Neural cell (in vitro differentiated cells): ENCODE measurements at regions not wholly inside any gene's neighbourhood (a gene's known extent, or its start where the extent isn't known, plus 50 kb on each side); places are given as distances from the start of the nearest gene placed in this dataset.

Source experiments
- H2AFZ ChIP-seq: fragments of 200-600, 300-800 bp; sonication (generic), shearing (Covaris generic); 2 replicates; pipeline ENCODE4 v1.6.0; 2014; ENCODE audit warnings: low read depth, mild to moderate bottlenecking, antibody characterized with exemption, low read length, moderate library complexity
- H3F3A ChIP-seq: fragments of 200-600 bp; shearing (Covaris generic); 2 replicates; pipeline ENCODE4 v1.6.1; 2016; ENCODE audit warnings: mild to moderate bottlenecking, moderate library complexity, mixed read lengths, antibody characterized with exemption, low read length; ENCODE audit not compliant: insufficient read depth, poor library complexity, severe bottlenecking
- H3K27ac ChIP-seq: fragments of 200-600, 300-800 bp; sonication (generic), shearing (Covaris generic); 2 replicates; pipeline ENCODE4 v1.5.1; 2014; ENCODE audit warnings: mild to moderate bottlenecking, low read length, moderate library complexity
- H3K27me3 ChIP-seq: fragments of 300-800, 200-600 bp; sonication (generic), shearing (Covaris generic); 2 replicates; pipeline ENCODE4 v1.6.0; 2014; ENCODE audit warnings: mild to moderate bottlenecking, low read depth, low read length, moderate library complexity; ENCODE audit not compliant: insufficient read depth
- H3K36me3 ChIP-seq: fragments of 300-800, 200-600 bp; sonication (generic), shearing (Covaris generic); 2 replicates; pipeline ENCODE4 v1.5.1; 2014; ENCODE audit warnings: mild to moderate bottlenecking, antibody characterized with exemption, low read length, moderate library complexity; ENCODE audit not compliant: insufficient read depth
- H3K4me2 ChIP-seq: fragments of 300-800, 200-600 bp; sonication (generic), shearing (Covaris generic); 2 replicates; pipeline ENCODE4 v1.6.0; 2014; ENCODE audit warnings: mild to moderate bottlenecking, low read length
- H3K4me3 ChIP-seq: fragments of 300-800, 200-600 bp; sonication (generic), shearing (Covaris generic); 2 replicates; pipeline ENCODE4 v1.5.1; 2014; ENCODE audit warnings: mild to moderate bottlenecking, low read length, moderate library complexity
- H3K79me2 ChIP-seq: fragments of 200-600 bp; shearing (Covaris generic); replicated peaks from 2 replicates; pipeline ENCODE4 v1.6.0; 2014; ENCODE audit warnings: mild to moderate bottlenecking, low read length, moderate library complexity; ENCODE audit not compliant: insufficient read depth
- H3K9ac ChIP-seq: fragments of 300-800, 200-600 bp; sonication (generic), shearing (Covaris generic); 2 replicates; pipeline ENCODE4 v1.6.1; 2016; ENCODE audit warnings: mild to moderate bottlenecking, low read length, mixed read lengths
- H3K9me2 ChIP-seq: fragments of 200-600 bp; shearing (Covaris generic); 2 replicates; pipeline ENCODE4 v1.6.1; 2016; ENCODE audit warnings: mild to moderate bottlenecking, low read length, mixed read lengths; ENCODE audit not compliant: insufficient read depth
- H3K9me3 ChIP-seq: fragments of 200-600, 300-800 bp; sonication (generic), shearing (Covaris generic); 2 replicates; pipeline ENCODE4 v1.6.1; 2016; ENCODE audit warnings: mild to moderate bottlenecking, mixed run types, low read length, moderate library complexity, mixed read lengths
- H4K20me1 ChIP-seq: fragments of 200-600 bp; shearing (Covaris generic); 2 replicates; pipeline ENCODE4 v1.6.1; 2016; ENCODE audit warnings: mild to moderate bottlenecking, mixed run types; ENCODE audit not compliant: insufficient read depth
- EP300 ChIP-seq: fragments of 450-650 bp; conservative IDR thresholded peaks from 2 replicates; pipeline ENCODE4 v1.6.1; 2014; ENCODE audit warnings: antibody characterized with exemption, mild to moderate bottlenecking, moderate library complexity; ENCODE audit not compliant: poor library complexity, severe bottlenecking
- EZH2 ChIP-seq: fragments of 200-600, 300-800 bp; shearing (Covaris generic), sonication (generic); IDR thresholded peaks from 2 replicates; pipeline ENCODE4 v1.6.1; 2014; ENCODE audit warnings: antibody characterized with exemption, low read length, borderline replicate concordance, mild to moderate bottlenecking; ENCODE audit not compliant: insufficient read depth, poor library complexity, severe bottlenecking
- MXI1 ChIP-seq: fragments of 450-650 bp; conservative IDR thresholded peaks from 2 replicates; pipeline ENCODE4 v1.6.1; 2014; ENCODE audit warnings: antibody characterized with exemption, mild to moderate bottlenecking; ENCODE audit not compliant: poor library complexity, severe bottlenecking
- POLR2AphosphoS5 ChIP-seq: IDR thresholded peaks from 2 replicates; pipeline ENCODE4 v1.6.1; 2012
- RAD21 ChIP-seq: fragments of 450-650 bp; conservative IDR thresholded peaks from 2 replicates; pipeline ENCODE4 v1.6.1; 2014; ENCODE audit warnings: antibody characterized with exemption, mild to moderate bottlenecking, moderate library complexity
- SMC3 ChIP-seq: fragments of 450-650 bp; conservative IDR thresholded peaks from 2 replicates; pipeline ENCODE4 v1.6.1; 2014; ENCODE audit warnings: antibody characterized with exemption, mild to moderate bottlenecking, moderate library complexity; ENCODE audit not compliant: poor library complexity
- TAF1 ChIP-seq: IDR thresholded peaks from 2 replicates; pipeline ENCODE4 v1.6.1; 2012; ENCODE audit warnings: low read depth
- TF ChIP-seq, protein P1 (sequence below): fragments of 450-650 bp; IDR thresholded peaks from 2 replicates; pipeline ENCODE4 v1.5.1; 2014; ENCODE audit warnings: antibody characterized with exemption, mild to moderate bottlenecking, moderate library complexity; ENCODE audit not compliant: poor library complexity, severe bottlenecking
- TF ChIP-seq, protein P2 (sequence below): IDR thresholded peaks from 2 replicates; pipeline ENCODE4 v1.6.1; 2012; ENCODE audit warnings: borderline replicate concordance

DNA sequence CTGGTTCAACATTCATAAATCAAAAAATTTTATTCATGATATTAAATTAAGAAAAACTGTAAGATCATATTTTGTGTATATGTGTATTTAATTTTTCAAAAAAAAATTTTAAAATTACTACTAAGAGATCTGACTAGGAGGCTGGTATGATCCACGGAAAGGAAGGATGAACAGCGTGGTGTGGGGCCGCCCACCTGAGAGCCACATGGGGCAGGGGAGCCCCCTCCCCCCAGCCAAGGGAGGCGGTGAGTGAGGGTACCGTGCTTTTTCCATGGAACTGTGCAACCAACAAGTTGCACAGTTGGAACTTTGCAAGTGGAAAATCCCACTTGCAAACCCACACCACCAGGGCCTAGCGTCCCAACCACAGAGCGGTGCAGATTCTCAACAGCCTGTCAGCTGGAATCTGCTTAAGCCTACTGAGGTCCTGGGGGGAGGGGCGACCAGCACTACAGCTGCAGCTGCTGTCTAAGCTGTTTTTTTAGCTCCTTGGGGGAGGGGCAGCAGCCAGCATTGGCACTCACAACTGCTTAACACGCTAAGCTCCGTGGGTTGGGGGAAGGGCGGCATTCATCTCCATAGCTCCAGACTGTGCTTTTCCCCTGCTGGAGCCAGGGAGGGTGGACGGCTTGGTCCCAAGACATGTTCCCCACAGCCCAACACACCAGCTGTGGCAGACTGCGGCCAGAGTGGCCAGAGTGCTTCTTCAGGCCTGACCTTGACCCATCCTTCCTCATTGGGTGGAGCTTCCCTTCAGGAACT, 94.2 kb upstream of the IGFBP3 start:
- Histone ChIP-seq H3K4me2 (no peak overlapping the region), H3K9me3 (no peaks in the 10 kb centered on the region), H3K27ac (no peak overlapping the region)

DNA sequence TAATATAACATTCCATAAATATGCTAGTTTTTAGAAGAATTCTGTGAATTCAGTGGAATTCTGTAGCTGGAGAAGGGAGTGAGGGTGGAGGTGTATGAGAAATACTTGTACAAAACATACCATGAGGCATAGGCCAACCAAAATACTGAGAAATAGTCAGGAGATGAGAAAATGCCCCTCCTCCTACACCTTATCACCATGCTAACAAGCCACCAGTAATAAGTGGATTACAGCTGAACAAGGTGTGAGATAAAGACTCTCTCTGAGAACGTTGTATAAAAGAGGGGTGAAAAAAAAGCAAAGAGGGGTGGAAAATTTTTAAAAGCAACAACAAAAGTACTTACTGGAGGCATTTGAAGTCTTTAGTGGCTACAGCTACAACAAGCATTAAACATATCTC, 90.4 kb upstream of the IGFBP3 start:
- Histone ChIP-seq H3K4me2 (no peak overlapping the region), H3K9me2 (no peaks in the 10 kb centered on the region), H3K79me2 (no peaks in the 10 kb centered on the region), H3K9ac (no peak overlapping the region), H3K27me3 (no peaks in the 10 kb centered on the region), H3K4me3 (no peak overlapping the region), H3K36me3 (no peaks in the 10 kb centered on the region), H3K9me3 (no peaks in the 10 kb centered on the region), H3F3A (no peaks in the 10 kb centered on the region), H2AFZ (no peak overlapping the region), H3K27ac (no peak overlapping the region), H4K20me1 (no peaks in the 10 kb centered on the region)
- TF ChIP-seq EP300, result no peak
- TF ChIP-seq RAD21, result no peak
- TF ChIP-seq, protein P1, sequence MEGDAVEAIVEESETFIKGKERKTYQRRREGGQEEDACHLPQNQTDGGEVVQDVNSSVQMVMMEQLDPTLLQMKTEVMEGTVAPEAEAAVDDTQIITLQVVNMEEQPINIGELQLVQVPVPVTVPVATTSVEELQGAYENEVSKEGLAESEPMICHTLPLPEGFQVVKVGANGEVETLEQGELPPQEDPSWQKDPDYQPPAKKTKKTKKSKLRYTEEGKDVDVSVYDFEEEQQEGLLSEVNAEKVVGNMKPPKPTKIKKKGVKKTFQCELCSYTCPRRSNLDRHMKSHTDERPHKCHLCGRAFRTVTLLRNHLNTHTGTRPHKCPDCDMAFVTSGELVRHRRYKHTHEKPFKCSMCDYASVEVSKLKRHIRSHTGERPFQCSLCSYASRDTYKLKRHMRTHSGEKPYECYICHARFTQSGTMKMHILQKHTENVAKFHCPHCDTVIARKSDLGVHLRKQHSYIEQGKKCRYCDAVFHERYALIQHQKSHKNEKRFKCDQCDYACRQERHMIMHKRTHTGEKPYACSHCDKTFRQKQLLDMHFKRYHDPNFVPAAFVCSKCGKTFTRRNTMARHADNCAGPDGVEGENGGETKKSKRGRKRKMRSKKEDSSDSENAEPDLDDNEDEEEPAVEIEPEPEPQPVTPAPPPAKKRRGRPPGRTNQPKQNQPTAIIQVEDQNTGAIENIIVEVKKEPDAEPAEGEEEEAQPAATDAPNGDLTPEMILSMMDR, result no peak
- no peak for TF ChIP-seq TAF1

More for the DNA sequence above, 94.2 kb upstream of the IGFBP3 start:
- Histone ChIP-seq H2AFZ (no peak overlapping the region), H3K9me2 (no peaks in the 10 kb centered on the region), H3F3A (no peaks in the 10 kb centered on the region), H4K20me1 (no peaks in the 10 kb centered on the region), H3K79me2 (no peaks in the 10 kb centered on the region), H3K9ac (no peak overlapping the region), H3K36me3 (no peaks in the 10 kb centered on the region), H3K4me3 (no peak overlapping the region), H3K27me3 (no peaks in the 10 kb centered on the region)
- TF ChIP-seq SMC3, result no peak
- no peak for TF ChIP-seq MXI1

GRCh38 chr7:46011059-46011458, 90.0 kb upstream of the IGFBP3 start:
- Histone ChIP-seq H3K27ac (no peak overlapping the region), H3K27me3 (no peaks in the 10 kb centered on the region), H3K9me2 (no peaks in the 10 kb centered on the region), H3K79me2 (no peaks in the 10 kb centered on the region), H4K20me1 (no peaks in the 10 kb centered on the region), H2AFZ (no peak overlapping the region), H3F3A (no peaks in the 10 kb centered on the region), H3K9me3 (no peaks in the 10 kb centered on the region), H3K9ac (no peak overlapping the region), H3K36me3 (no peaks in the 10 kb centered on the region), H3K4me3 (no peak overlapping the region), H3K4me2 (no peak overlapping the region)
- TF ChIP-seq EP300 (no peak), EZH2 (no peak), MXI1 (no peak)

DNA sequence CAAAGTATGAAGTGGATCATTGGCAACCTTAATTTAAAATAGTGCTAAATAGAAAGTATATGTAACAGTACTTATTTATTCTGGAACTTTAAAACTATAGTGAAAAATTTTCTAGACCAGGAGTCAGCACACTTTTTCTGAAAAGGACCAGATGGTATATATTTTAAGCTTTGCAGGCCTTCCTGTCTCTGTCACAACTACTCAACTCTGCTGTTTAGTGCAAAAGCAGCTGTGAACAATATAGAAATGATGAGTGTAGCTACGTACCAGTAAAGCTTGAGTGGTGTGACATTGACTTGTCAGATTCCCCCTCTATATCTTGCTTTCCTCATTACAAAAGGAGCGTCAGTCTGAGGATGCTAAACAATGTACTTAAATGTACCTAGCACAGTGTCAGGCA, 88.1 kb upstream of the IGFBP3 start:
- TF ChIP-seq EP300 (no peak), RAD21 (no peak), SMC3 (no peak), POLR2AphosphoS5 (no peak), TAF1 (no peak), EZH2 (no peak), MXI1 (no peak)
- TF ChIP-seq, protein P1, result no peak
- TF ChIP-seq, protein P2, sequence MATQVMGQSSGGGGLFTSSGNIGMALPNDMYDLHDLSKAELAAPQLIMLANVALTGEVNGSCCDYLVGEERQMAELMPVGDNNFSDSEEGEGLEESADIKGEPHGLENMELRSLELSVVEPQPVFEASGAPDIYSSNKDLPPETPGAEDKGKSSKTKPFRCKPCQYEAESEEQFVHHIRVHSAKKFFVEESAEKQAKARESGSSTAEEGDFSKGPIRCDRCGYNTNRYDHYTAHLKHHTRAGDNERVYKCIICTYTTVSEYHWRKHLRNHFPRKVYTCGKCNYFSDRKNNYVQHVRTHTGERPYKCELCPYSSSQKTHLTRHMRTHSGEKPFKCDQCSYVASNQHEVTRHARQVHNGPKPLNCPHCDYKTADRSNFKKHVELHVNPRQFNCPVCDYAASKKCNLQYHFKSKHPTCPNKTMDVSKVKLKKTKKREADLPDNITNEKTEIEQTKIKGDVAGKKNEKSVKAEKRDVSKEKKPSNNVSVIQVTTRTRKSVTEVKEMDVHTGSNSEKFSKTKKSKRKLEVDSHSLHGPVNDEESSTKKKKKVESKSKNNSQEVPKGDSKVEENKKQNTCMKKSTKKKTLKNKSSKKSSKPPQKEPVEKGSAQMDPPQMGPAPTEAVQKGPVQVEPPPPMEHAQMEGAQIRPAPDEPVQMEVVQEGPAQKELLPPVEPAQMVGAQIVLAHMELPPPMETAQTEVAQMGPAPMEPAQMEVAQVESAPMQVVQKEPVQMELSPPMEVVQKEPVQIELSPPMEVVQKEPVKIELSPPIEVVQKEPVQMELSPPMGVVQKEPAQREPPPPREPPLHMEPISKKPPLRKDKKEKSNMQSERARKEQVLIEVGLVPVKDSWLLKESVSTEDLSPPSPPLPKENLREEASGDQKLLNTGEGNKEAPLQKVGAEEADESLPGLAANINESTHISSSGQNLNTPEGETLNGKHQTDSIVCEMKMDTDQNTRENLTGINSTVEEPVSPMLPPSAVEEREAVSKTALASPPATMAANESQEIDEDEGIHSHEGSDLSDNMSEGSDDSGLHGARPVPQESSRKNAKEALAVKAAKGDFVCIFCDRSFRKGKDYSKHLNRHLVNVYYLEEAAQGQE, result no peak
- no peaks in the 10 kb centered on the region for H3K9me3 ChIP-seq
- no peak overlapping the region for H3K4me3 ChIP-seq
- H3K9me2 ChIP-seq, result no peaks in the 10 kb centered on the region
- H3F3A ChIP-seq, result no peaks in the 10 kb centered on the region
- H3K27ac ChIP-seq, result no peak overlapping the region
- H3K79me2 ChIP-seq, result no peaks in the 10 kb centered on the region
- H3K4me2 ChIP-seq, result no peak overlapping the region
- H3K9ac ChIP-seq, result no peak overlapping the region
- H2AFZ ChIP-seq, result no peak overlapping the region
- H3K36me3 ChIP-seq, result no peaks in the 10 kb centered on the region
- H3K27me3 ChIP-seq, result no peaks in the 10 kb centered on the region
- H4K20me1 ChIP-seq, result no peaks in the 10 kb centered on the region
